Suprapubic skin (tissue), 4 donors: ENCODE measurements at regions not wholly inside any gene's neighbourhood (a gene's known extent, or its start where the extent isn't known, plus 50 kb on each side); places are given as distances from the start of the nearest gene placed in this dataset.

Experiments used
- EP300 ChIP-seq: sonication (generic); formaldehyde crosslinking; IDR thresholded peaks from one replicate; pipeline ENCODE4 v1.6.1; 2017; ENCODE audit warnings: antibody characterized with exemption
- POLR2A ChIP-seq, 2 donors: fragments of 450-650 bp; IDR thresholded peaks; one replicate each; pipeline ENCODE4 v1.6.1; 2017; ENCODE audit warnings: antibody characterized with exemption in 2 of 2, mild to moderate bottlenecking in 2 of 2, moderate library complexity in 2 of 2
- POLR2AphosphoS5 ChIP-seq, 3 donors: sonication (generic); formaldehyde crosslinking; IDR thresholded peaks; one replicate each; pipeline ENCODE4 v1.6.1; 2017; ENCODE audit warnings: antibody characterized with exemption in 3 of 3
- TF ChIP-seq, protein P1 (sequence below), 2 donors: fragments of 200-600 bp in 1 of 2; fragments of 450-650 bp in 1 of 2; sonication (generic) in 1 of 2; IDR thresholded peaks; one replicate each; pipeline ENCODE4 v1.5.1; 2016 to 2019; ENCODE audit warnings: antibody characterized with exemption in 2 of 2, mild to moderate bottlenecking in 1 of 2, moderate library complexity in 1 of 2

DNA sequence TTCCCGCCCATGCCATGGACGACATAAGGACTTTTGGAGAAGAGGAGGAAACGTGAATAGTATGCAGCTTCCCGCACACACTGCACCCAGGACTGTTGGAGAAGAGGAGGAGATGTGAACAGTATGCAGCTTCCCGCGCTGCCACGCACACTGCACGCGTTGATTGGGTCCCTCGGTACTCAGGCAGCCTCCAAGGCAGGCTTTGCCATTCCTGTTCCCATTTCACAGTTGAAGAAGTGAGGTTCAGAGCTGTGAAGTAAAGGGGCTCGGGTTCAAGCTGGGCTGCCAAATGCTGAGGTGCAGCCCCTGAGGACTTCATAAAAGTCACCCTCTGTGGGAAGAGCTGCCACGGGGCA is 147.9 kb upstream of the FAM20C start:
- TF ChIP-seq POLR2A (IDR thresholded peaks at IDR 0.05) (no peak), POLR2AphosphoS5 (IDR thresholded peaks at IDR 0.05) (no peak), EP300 (no peak)
- TF ChIP-seq, protein P1, sequence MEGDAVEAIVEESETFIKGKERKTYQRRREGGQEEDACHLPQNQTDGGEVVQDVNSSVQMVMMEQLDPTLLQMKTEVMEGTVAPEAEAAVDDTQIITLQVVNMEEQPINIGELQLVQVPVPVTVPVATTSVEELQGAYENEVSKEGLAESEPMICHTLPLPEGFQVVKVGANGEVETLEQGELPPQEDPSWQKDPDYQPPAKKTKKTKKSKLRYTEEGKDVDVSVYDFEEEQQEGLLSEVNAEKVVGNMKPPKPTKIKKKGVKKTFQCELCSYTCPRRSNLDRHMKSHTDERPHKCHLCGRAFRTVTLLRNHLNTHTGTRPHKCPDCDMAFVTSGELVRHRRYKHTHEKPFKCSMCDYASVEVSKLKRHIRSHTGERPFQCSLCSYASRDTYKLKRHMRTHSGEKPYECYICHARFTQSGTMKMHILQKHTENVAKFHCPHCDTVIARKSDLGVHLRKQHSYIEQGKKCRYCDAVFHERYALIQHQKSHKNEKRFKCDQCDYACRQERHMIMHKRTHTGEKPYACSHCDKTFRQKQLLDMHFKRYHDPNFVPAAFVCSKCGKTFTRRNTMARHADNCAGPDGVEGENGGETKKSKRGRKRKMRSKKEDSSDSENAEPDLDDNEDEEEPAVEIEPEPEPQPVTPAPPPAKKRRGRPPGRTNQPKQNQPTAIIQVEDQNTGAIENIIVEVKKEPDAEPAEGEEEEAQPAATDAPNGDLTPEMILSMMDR (IDR thresholded peaks at IDR 0.05), result no peak
